ENCODE measurements at regions not wholly inside any gene's neighbourhood (a gene's known extent, or its start where the extent isn't known, plus 50 kb on each side); places are given as distances from the start of the nearest gene placed in this dataset.

GRCh38 chr6:147016440-147016839 is 187.8 kb upstream of the STXBP5 start:
- no TSS peak for BruUV-seq (replicated peaks)
- Mint-ChIP-seq H3K9me3 (ENCODE audit: unreplicated experiment) (no peaks in the 10 kb centered on the region), H3K36me3 (ENCODE audit: insufficient read depth, unreplicated experiment) (no peaks in the 10 kb centered on the region), H3K27ac (ENCODE audit: low read depth, unreplicated experiment) (no peak overlapping the region), H3K4me1 (ENCODE audit: insufficient read depth, unreplicated experiment) (no peaks in the 10 kb centered on the region), H3K4me3 (ENCODE audit: unreplicated experiment) (no peak overlapping the region), H3K27me3 (ENCODE audit: insufficient read depth, unreplicated experiment) (no peaks in the 10 kb centered on the region)
- ChIA-PET POLR2A (no interaction called here), CTCF (interaction anchor here (0.7 kb wide), 1 partner anchor 28 kb away, joined by 3 read pairs; no protein-coding TSS in a partner anchor)
- no peak for DNase-seq (ENCODE audit: unreplicated experiment)
- intact Hi-C loops (cut with micrococcal nuclease): no loop called here
- no peak for TF ChIP-seq CTCF (IDR thresholded peaks at IDR 0.05; ENCODE audit: unreplicated experiment)

- H3K9me3 Mint-ChIP-seq (ENCODE audit: unreplicated experiment): no peaks in the 10 kb centered on the region
- no peak overlapping the region for H3K27ac Mint-ChIP-seq (ENCODE audit: low read depth, unreplicated experiment)
- TF ChIP-seq CTCF (IDR thresholded peaks at IDR 0.05; ENCODE audit: unreplicated experiment): no peak
- peaks cover 4% of the 10 kb centered on the region for H3K4me1 Mint-ChIP-seq (ENCODE audit: insufficient read depth, unreplicated experiment)
- ChIA-PET POLR2A (interaction anchor here (0.7 kb wide), 1 partner anchor 134 kb away, joined by 3 read pairs; no protein-coding TSS in a partner anchor), CTCF (no interaction called here)
- intact Hi-C loops (cut with micrococcal nuclease): no loop called here
- no TSS peak for BruUV-seq (replicated peaks)
- DNase-seq (ENCODE audit: unreplicated experiment): no peak
- H3K36me3 Mint-ChIP-seq (ENCODE audit: insufficient read depth, unreplicated experiment): no peaks in the 10 kb centered on the region
- H3K27me3 Mint-ChIP-seq (ENCODE audit: insufficient read depth, unreplicated experiment): no peaks in the 10 kb centered on the region
- no peak overlapping the region for H3K4me3 Mint-ChIP-seq (ENCODE audit: unreplicated experiment)
These were observed 187.1 kb upstream of the STXBP5 start for GRCh38 chr6:147017153-147017552.

GRCh38 chr6:147019001-147019400 is 185.2 kb upstream of the STXBP5 start:
- H3K36me3 Mint-ChIP-seq (ENCODE audit: insufficient read depth, unreplicated experiment): no peaks in the 10 kb centered on the region
- peaks cover 10% of the 10 kb centered on the region for H3K4me1 Mint-ChIP-seq (ENCODE audit: insufficient read depth, unreplicated experiment)
- ChIA-PET CTCF (no interaction called here), POLR2A (no interaction called here)
- intact Hi-C loops (cut with micrococcal nuclease): no loop called here
- TF ChIP-seq CTCF (IDR thresholded peaks at IDR 0.05; ENCODE audit: unreplicated experiment): no peak
- H3K4me3 Mint-ChIP-seq (ENCODE audit: unreplicated experiment): no peak overlapping the region
- H3K27ac Mint-ChIP-seq (ENCODE audit: low read depth, unreplicated experiment): no peak overlapping the region
- H3K27me3 Mint-ChIP-seq (ENCODE audit: insufficient read depth, unreplicated experiment): no peaks in the 10 kb centered on the region
- H3K9me3 Mint-ChIP-seq (ENCODE audit: unreplicated experiment): no peaks in the 10 kb centered on the region
- DNase-seq (ENCODE audit: unreplicated experiment): no peak
- BruUV-seq (replicated peaks): no TSS peak

- TF ChIP-seq CTCF (IDR thresholded peaks at IDR 0.05; ENCODE audit: unreplicated experiment): no peak
These were observed 182.2 kb upstream of the STXBP5 start for GRCh38 chr6:147022041-147022440.

More at GRCh38 chr6:147022041-147022440, 182.2 kb upstream of the STXBP5 start:
- peak overlapping the region; percentile 32 for H3K27ac Mint-ChIP-seq (ENCODE audit: low read depth, unreplicated experiment)
- H3K4me1 Mint-ChIP-seq (ENCODE audit: insufficient read depth, unreplicated experiment): peaks cover 10% of the 10 kb centered on the region
- BruUV-seq (replicated peaks): no TSS peak
- no peaks in the 10 kb centered on the region for H3K27me3 Mint-ChIP-seq (ENCODE audit: insufficient read depth, unreplicated experiment)
- ChIA-PET POLR2A (no interaction called here), CTCF (no interaction called here)
- intact Hi-C loops (cut with micrococcal nuclease): no loop called here
- DNase-seq (ENCODE audit: unreplicated experiment): peak; percentile 17
- H3K9me3 Mint-ChIP-seq (ENCODE audit: unreplicated experiment): no peaks in the 10 kb centered on the region
- H3K36me3 Mint-ChIP-seq (ENCODE audit: insufficient read depth, unreplicated experiment): no peaks in the 10 kb centered on the region
- no peak overlapping the region for H3K4me3 Mint-ChIP-seq (ENCODE audit: unreplicated experiment)

Measured in MCF 10A (cell line).